Activated CD8-positive, alpha-beta memory T cell treated with anti-CD3 and anti-CD28 coated beads, Interleukin-2, amount 10 ng/mL, durations not matched to agents 7 days and 5 days (primary cell): ENCODE measurements at regions not wholly inside any gene's neighbourhood (a gene's known extent, or its start where the extent isn't known, plus 50 kb on each side); places are given as distances from the start of the nearest gene placed in this dataset.

Experiments
- ATAC-seq: fragments of 150-1000 bp; cut with Tn5 transposase; one replicate; pipeline ENCODE4 v1.10.0; 2021; ENCODE audit warnings: moderate library complexity
- CTCF ChIA-PET: fragments of 350-600 bp; sonication (Branson Sonifier 250); formaldehyde crosslinking; loops from one replicate; lab custom pipeline; 2021; ENCODE audit warnings: antibody characterized with exemption; lab: Charles Lee
- DNase-seq: peaks from one replicate; pipeline ENCODE4 v3.0.0-alpha.2; 2020
- H3K27ac Mint-ChIP-seq: one replicate; pipeline ENCODE4 v1.8.0; 2021; ENCODE audit warnings: mild to moderate bottlenecking, mixed read lengths
- H3K27me3 Mint-ChIP-seq: one replicate; pipeline ENCODE4 v1.8.0; 2021; ENCODE audit warnings: mixed read lengths
- H3K36me3 Mint-ChIP-seq: one replicate; pipeline ENCODE4 v1.8.0; 2021; ENCODE audit warnings: mild to moderate bottlenecking, mixed read lengths
- H3K4me1 Mint-ChIP-seq: one replicate; pipeline ENCODE4 v1.8.0; 2021; ENCODE audit warnings: mixed read lengths
- H3K4me3 Mint-ChIP-seq: one replicate; pipeline ENCODE4 v1.8.0; 2021; ENCODE audit warnings: mild to moderate bottlenecking, moderate library complexity, mixed read lengths
- H3K9me3 Mint-ChIP-seq: one replicate; pipeline ENCODE4 v1.8.0; 2022; ENCODE audit warnings: low read depth, mixed read lengths

- Mint-ChIP-seq H3K4me3 (no peak overlapping the region), H3K36me3 (no peaks in the 10 kb centered on the region), H3K9me3 (no peaks in the 10 kb centered on the region), H3K4me1 (peaks cover 14% of the 10 kb centered on the region), H3K27ac (no peak overlapping the region), H3K27me3 (no peaks in the 10 kb centered on the region)
- CTCF ChIA-PET, result no interaction called here
- DNase-seq, result no peak
- no peak for ATAC-seq
Measured at GRCh38 chr1:115183158-115183557, 93.9 kb upstream of the TSPAN2 start.

GRCh38 chr1:115182012-115182715, 92.9 kb upstream of the TSPAN2 start:
- Mint-ChIP-seq H3K4me3 (no peak overlapping the region), H3K27ac (no peak overlapping the region), H3K9me3 (no peaks in the 10 kb centered on the region), H3K4me1 (peaks cover 14% of the 10 kb centered on the region), H3K27me3 (no peaks in the 10 kb centered on the region), H3K36me3 (no peaks in the 10 kb centered on the region)
- no peak for ATAC-seq
- DNase-seq, result no peak
- CTCF ChIA-PET, result no interaction called here

DNA sequence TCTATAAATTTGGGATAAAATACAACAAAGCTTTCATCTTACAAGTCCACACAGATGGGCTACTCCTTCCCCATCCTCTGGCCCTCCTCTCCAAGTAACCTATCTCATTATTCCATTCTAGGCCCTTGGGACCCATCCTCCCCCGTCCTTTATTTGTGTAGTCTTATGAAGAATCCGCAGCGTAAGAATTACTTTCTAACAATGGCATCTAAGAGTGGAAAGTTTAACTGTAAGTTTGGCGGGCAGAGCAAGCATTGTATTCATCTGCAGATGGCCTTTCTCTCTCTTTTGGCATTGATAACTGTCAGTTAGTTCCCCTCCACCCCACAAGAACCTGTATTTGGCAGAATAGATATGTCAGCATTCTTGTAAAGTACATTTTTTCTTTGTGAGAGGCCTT, 91.9 kb upstream of the TSPAN2 start:
- Mint-ChIP-seq H3K36me3 (no peaks in the 10 kb centered on the region), H3K4me1 (peaks cover 14% of the 10 kb centered on the region), H3K27me3 (no peaks in the 10 kb centered on the region), H3K4me3 (no peak overlapping the region), H3K9me3 (no peaks in the 10 kb centered on the region), H3K27ac (no peak overlapping the region)
- DNase-seq, result no peak
- no peak for ATAC-seq
- CTCF ChIA-PET, result no interaction called here

GRCh38 chr1:115179397-115180079, 90.2 kb upstream of the TSPAN2 start:
- ATAC-seq, result no peak
- Mint-ChIP-seq H3K36me3 (no peaks in the 10 kb centered on the region), H3K4me1 (peaks cover 6% of the 10 kb centered on the region), H3K4me3 (no peak overlapping the region), H3K9me3 (no peaks in the 10 kb centered on the region), H3K27ac (no peak overlapping the region), H3K27me3 (no peaks in the 10 kb centered on the region)
- CTCF ChIA-PET, result no interaction called here
- DNase-seq, result no peak

DNA sequence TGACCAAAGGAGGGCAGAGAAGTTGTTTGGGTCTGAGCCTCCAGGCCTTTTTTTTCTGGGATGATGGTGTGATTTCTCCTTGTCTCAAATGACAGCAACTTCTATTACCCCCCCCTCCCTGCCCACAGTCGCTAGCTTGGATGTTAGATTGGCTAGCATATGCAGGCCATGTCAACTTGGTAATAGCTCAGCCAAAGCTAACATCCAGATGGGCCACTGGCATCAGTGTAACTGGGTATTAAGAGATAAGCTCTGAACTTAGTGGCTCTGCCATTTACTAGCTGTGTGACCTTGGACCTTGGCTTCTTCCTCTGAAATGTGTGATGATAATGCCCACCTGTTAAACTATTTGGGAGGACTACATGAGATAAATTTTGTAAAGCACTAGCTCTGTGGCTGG, 86.9 kb upstream of the TSPAN2 start:
- ATAC-seq (no peak), DNase-seq (no peak)
- Mint-ChIP-seq H3K27ac (no peak overlapping the region), H3K4me1 (no peaks in the 10 kb centered on the region), H3K4me3 (no peak overlapping the region), H3K27me3 (peaks cover 8% of the 10 kb centered on the region), H3K9me3 (no peaks in the 10 kb centered on the region), H3K36me3 (no peaks in the 10 kb centered on the region)
- CTCF ChIA-PET, result no interaction called here

DNA sequence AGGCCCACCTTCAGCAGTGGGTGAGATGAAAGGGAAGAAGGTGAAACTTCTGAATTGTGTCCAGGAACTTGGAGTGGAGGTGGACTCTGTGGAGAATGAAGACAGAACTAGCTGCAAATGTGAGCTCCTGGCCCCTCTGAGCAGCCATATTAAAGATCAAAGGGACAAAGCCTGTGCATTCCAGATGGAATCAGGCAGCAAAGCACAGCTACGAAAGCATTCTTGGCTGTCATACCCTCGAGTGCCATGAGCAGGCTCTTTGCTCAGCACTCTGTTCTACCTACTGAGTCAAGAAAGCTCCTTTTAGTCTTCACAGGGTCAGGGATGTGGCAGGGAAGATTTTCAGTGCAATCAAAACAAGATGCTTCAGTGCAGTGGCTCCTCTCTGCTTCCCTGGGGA, 86.3 kb upstream of the TSPAN2 start:
- ATAC-seq, result no peak
- no peak for DNase-seq
- H3K27ac Mint-ChIP-seq, result no peak overlapping the region
- no peaks in the 10 kb centered on the region for H3K9me3 Mint-ChIP-seq
- H3K36me3 Mint-ChIP-seq, result no peaks in the 10 kb centered on the region
- H3K27me3 Mint-ChIP-seq, result peaks cover 9% of the 10 kb centered on the region
- no peak overlapping the region for H3K4me3 Mint-ChIP-seq
- H3K4me1 Mint-ChIP-seq, result no peaks in the 10 kb centered on the region
- CTCF ChIA-PET, result no interaction called here

GRCh38 chr1:115173151-115173550, 83.8 kb upstream of the TSPAN2 start:
- H3K36me3 Mint-ChIP-seq, result no peaks in the 10 kb centered on the region
- DNase-seq, result no peak
- H3K4me3 Mint-ChIP-seq, result no peak overlapping the region
- H3K4me1 Mint-ChIP-seq, result no peaks in the 10 kb centered on the region
- ATAC-seq, result no peak
- H3K27ac Mint-ChIP-seq, result no peak overlapping the region
- H3K27me3 Mint-ChIP-seq, result peaks cover 15% of the 10 kb centered on the region
- CTCF ChIA-PET, result no interaction called here
- no peaks in the 10 kb centered on the region for H3K9me3 Mint-ChIP-seq

DNA sequence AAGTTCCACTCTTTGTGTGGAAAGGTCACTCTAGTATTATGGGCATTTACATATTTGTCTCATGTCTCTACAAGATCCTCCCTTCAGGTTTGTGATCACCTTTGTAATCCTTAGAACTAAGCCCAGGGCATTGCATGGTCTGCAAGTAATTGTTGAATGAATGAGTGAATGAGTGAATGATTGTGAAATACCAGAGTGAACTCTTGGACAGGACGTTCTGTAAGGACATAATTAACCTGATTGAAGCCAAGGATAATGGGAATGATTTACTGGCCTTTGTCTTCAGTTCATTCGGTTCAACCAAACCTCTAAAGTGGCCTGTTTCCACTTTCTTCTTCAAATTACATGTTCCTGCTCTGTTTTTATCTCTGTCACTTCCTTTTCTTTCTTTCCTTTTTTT, 83.0 kb upstream of the TSPAN2 start:
- CTCF ChIA-PET, result no interaction called here
- no peak for ATAC-seq
- H3K4me1 Mint-ChIP-seq, result no peaks in the 10 kb centered on the region

GRCh38 chr1:115170961-115171392, 81.7 kb upstream of the TSPAN2 start:
- Mint-ChIP-seq H3K27ac (no peak overlapping the region), H3K9me3 (no peaks in the 10 kb centered on the region), H3K27me3 (peaks cover 29% of the 10 kb centered on the region), H3K36me3 (no peaks in the 10 kb centered on the region), H3K4me1 (no peaks in the 10 kb centered on the region), H3K4me3 (no peak overlapping the region)
- ATAC-seq (no peak), DNase-seq (no peak)
- CTCF ChIA-PET, result no interaction called here

More for the DNA sequence above, 83.0 kb upstream of the TSPAN2 start:
- Mint-ChIP-seq H3K27ac (no peak overlapping the region), H3K27me3 (peaks cover 23% of the 10 kb centered on the region), H3K36me3 (no peaks in the 10 kb centered on the region), H3K9me3 (no peaks in the 10 kb centered on the region), H3K4me3 (no peak overlapping the region)
- DNase-seq, result no peak

DNA sequence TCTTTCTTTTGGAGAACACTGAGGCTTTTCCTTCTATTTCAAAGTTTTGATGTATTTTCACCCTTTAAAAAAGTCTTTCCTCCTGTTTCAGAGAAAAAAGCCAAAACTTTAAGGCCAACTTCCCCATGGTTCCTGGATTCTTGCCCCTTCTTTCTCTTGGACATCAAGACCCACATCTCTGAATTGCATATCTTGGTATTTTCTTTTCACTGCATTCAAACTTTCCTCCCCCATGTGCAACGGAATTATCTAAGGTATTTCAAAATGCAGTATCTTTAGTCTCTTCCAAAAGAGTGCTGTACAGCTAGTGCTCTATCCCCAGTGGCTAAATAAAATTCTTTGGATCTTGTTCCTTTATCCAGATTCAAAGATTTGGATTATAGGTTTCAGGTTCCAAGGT, 81.1 kb upstream of the TSPAN2 start:
- ATAC-seq, result no peak
- H3K27me3 Mint-ChIP-seq, result peaks cover 29% of the 10 kb centered on the region
- CTCF ChIA-PET, result no interaction called here

GRCh38 chr1:115168026-115168425, 78.7 kb upstream of the TSPAN2 start:
- no peak overlapping the region for H3K27ac Mint-ChIP-seq
- no peak overlapping the region for H3K4me3 Mint-ChIP-seq
- H3K27me3 Mint-ChIP-seq, result peaks cover 44% of the 10 kb centered on the region
- ATAC-seq, result no peak
- no peak for DNase-seq
- no peaks in the 10 kb centered on the region for H3K9me3 Mint-ChIP-seq
- CTCF ChIA-PET, result no interaction called here
- peaks cover 9% of the 10 kb centered on the region for H3K4me1 Mint-ChIP-seq
- no peaks in the 10 kb centered on the region for H3K36me3 Mint-ChIP-seq

More for the DNA sequence above, 81.1 kb upstream of the TSPAN2 start:
- no peak overlapping the region for H3K27ac Mint-ChIP-seq
- peaks cover under 1% of the 10 kb centered on the region for H3K4me1 Mint-ChIP-seq
- no peaks in the 10 kb centered on the region for H3K9me3 Mint-ChIP-seq
- no peak for DNase-seq
- no peak overlapping the region for H3K4me3 Mint-ChIP-seq
- no peaks in the 10 kb centered on the region for H3K36me3 Mint-ChIP-seq

GRCh38 chr1:115166531-115167091, 77.3 kb upstream of the TSPAN2 start:
- CTCF ChIA-PET, result no interaction called here

DNA sequence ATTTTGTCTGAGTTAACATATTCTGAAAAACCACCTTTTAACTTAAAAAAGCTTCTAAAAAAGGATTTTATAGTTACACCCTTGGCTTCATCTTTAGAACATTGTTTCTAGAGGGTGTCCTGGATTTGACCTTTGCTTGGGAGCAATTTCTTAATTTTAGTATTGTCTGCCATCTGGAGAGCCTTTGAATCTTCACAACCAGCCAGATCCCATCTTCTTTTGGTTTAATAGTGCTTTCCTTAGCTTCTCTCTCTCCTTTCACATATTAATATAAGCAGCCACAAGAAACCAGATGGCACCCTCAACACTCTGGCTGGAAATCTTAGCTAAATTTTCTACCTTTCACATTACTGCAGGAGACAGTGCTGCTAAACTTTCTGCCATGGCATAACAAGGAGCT, 76.5 kb upstream of the TSPAN2 start:
- CTCF ChIA-PET, result no interaction called here

More at GRCh38 chr1:115166531-115167091, 77.3 kb upstream of the TSPAN2 start:
- DNase-seq (no peak), ATAC-seq (no peak)
- no peaks in the 10 kb centered on the region for H3K9me3 Mint-ChIP-seq
- no peak overlapping the region for H3K4me3 Mint-ChIP-seq
- H3K36me3 Mint-ChIP-seq, result no peaks in the 10 kb centered on the region
- no peak overlapping the region for H3K27ac Mint-ChIP-seq
- H3K4me1 Mint-ChIP-seq, result peaks cover 9% of the 10 kb centered on the region
- peaks cover 43% of the 10 kb centered on the region for H3K27me3 Mint-ChIP-seq

More for the DNA sequence above, 76.5 kb upstream of the TSPAN2 start:
- no peaks in the 10 kb centered on the region for H3K9me3 Mint-ChIP-seq
- DNase-seq, result no peak
- H3K36me3 Mint-ChIP-seq, result no peaks in the 10 kb centered on the region
- H3K4me3 Mint-ChIP-seq, result no peak overlapping the region
- H3K27me3 Mint-ChIP-seq, result peaks cover 40% of the 10 kb centered on the region
- peaks cover 9% of the 10 kb centered on the region for H3K4me1 Mint-ChIP-seq
- no peak for ATAC-seq
- H3K27ac Mint-ChIP-seq, result no peak overlapping the region
